Stimulated activated CD4-positive, alpha-beta T cell treated with anti-CD3 and anti-CD28 coated beads, Interleukin-2, amount 100 ng/mL, for 24 hours (primary cell): ENCODE measurements at regions not wholly inside any gene's neighbourhood (a gene's known extent, or its start where the extent isn't known, plus 50 kb on each side); places are given as distances from the start of the nearest gene placed in this dataset.

Source experiments
- DNase-seq, 2 donors: peaks; one replicate each; pipeline ENCODE4 v3.0.0-alpha.2; 2020

- no peak for DNase-seq
These were observed 411.2 kb upstream of the TBX3 start for GRCh38 chr12:115095073-115095748.

DNA sequence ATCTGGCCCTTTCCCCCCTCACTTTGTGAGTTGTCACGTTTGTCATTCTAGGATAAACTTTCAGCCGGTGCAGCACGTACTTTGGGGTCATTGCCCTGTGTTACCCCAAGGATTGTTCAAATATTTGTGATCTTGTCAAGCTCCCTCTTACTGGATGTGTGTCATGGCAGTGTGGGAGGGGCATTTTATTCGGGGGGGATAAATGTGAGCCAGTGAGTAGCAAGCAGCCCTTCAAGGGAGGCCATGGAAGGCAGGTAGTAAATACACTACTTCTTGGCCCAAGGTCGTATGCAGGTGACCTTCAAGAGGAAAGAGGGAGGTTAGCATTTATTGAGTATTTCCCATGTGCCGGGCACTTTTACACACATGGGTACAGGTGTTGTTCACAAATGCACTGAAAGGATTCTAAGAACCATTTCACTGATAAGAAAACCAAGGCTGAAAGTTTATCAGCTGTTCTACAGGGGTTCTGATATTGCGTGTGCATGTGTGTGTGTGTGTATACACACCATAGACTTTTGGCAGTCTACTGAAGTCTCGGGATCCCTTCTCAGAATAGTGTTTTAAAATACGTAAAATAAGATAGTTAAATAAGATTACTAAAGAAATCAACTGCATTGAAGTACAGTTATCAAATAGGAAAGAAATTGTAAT is 410.3 kb upstream of the TBX3 start:
- no peak for DNase-seq

DNA sequence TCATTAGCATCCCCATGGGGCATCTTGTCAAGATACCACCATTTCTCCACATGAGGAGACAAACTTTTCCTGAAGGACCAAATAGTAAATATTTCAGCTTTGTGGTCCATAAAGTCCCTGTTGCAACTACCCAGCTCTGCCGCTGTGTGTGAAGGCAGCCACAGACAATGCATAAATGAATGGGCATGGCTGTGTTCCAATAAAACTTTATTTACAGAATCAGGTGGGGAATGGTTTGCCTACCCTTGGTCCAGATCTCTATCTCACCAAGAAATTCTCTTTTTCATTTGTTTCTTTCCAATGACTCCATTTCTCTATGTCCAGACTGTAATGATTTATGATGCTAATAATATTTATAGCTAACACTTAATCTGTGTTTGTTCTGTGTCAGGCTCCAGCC is 409.3 kb upstream of the TBX3 start:
- no peak for DNase-seq

DNA sequence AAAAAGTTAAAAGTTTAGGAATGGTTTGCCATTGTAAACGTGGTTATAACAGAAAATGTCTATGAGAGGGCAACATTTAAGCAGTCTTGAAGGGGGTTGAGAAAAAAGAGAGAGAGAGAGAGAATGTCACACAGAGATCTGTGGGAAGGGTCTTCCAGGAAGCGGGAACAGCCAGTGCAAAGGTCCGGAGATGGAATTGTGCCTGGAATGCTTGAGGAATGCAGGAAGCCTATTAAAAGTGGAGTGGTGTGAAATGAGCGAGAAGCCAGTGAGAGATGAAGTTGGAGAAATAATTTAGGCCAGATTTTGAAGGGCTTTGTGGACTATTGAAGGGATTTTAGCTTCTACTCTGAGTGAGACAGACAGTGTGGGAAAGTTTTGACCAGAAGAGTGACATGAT is 406.8 kb upstream of the TBX3 start:
- DNase-seq: no peak

GRCh38 chr12:115088995-115089841 is 405.2 kb upstream of the TBX3 start:
- DNase-seq: no peak

DNA sequence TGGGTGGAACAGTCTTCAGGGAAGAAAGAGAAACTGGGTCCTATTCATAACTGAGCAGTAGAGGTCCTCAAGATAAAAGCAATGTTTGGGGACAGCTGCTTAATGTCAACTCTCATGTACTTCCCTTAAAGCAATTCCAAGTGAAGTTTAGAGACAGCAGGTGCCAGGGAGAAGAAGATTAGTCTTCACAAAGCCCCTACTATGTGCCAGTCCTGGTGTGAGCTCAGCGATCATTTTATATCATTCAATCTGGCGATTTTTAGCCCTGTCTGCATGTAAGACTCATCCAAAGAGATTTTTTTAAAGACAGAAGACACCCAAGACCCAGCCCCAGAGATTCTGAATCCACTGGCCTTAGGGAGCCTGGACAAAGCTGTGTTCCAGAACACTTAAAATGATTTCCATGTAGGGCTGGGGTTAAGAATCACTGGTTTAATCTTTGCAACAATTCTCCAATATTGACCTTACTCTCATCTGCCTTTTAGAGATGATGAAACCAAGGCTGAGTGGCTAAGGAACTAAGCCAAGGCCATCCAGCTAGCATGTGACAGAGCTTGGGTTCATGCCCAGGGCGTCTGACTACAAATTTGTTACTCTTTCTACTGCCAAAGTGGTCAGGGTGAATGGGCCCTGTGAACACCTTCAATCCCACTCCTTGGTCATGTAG is 404.5 kb upstream of the TBX3 start:
- DNase-seq: no peak

GRCh38 chr12:115085594-115085993 is 401.6 kb upstream of the TBX3 start:
- no peak for DNase-seq

- DNase-seq: no peak
These were observed 395.8 kb upstream of the TBX3 start for GRCh38 chr12:115079760-115080159.

DNA sequence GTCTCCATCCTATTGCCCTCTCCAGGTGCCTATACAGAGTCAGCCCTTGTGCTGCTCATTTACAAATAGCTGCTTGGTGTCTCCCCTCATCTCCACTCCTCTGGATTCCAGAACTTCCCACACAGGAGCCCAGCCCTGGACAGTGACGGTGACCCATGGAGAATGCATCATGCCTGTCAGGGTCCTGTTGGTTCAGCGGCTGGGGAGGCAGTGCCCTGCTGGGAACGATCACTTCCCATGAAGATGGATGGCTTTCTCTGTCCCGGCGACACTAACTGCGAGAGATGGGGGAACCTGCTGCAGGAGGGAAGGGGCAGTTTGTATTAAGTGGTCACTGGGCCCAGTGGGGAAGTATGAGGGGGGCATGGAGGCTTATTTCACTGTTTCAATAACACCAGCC is 395.0 kb upstream of the TBX3 start:
- DNase-seq: no peak

GRCh38 chr12:115078334-115078733 is 394.4 kb upstream of the TBX3 start:
- DNase-seq: no peak

GRCh38 chr12:115075552-115076170 is 391.7 kb upstream of the TBX3 start:
- no peak for DNase-seq

- no peak for DNase-seq
These were observed 390.6 kb upstream of the TBX3 start for GRCh38 chr12:115074617-115075016.

- DNase-seq: no peak
These were observed 388.7 kb upstream of the TBX3 start for GRCh38 chr12:115072712-115073111.

- no peak for DNase-seq
These were observed 386.3 kb upstream of the TBX3 start for GRCh38 chr12:115070313-115070712.

- DNase-seq: no peak
These were observed 380.3 kb upstream of the TBX3 start for GRCh38 chr12:115064296-115064695.

- DNase-seq: no peak
These were observed 378.8 kb upstream of the TBX3 start for GRCh38 chr12:115062741-115063140.

GRCh38 chr12:115060477-115061168 is 376.6 kb upstream of the TBX3 start:
- DNase-seq: no peak

GRCh38 chr12:115057445-115057844 is 373.5 kb upstream of the TBX3 start:
- DNase-seq: no peak

DNA sequence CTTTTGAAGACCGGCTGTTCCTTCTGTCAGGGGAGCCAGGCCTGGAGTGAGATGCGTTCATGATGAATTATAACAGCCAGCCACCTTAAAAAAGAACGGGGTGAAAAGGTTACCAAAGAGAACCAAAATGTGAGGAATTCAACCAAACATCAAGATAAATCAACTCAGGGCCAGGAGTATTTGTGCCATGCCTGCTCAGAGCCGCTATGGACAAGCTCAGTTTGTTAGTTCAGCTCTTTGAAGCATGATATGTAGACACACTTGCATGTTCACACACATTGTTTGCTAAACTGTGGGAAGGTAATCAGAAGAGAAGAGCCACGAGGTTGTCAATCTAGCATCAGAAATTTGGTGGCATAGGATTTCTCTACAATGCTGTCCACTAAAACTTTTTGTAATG is 367.4 kb upstream of the TBX3 start:
- DNase-seq: no peak

GRCh38 chr12:115049614-115050013 is 365.6 kb upstream of the TBX3 start:
- no peak for DNase-seq

- DNase-seq: no peak
These were observed 362.8 kb upstream of the TBX3 start for GRCh38 chr12:115046805-115047204.

- no peak for DNase-seq
These were observed 360.1 kb upstream of the TBX3 start for GRCh38 chr12:115044073-115044472.
